ENCODE measurements at regions not wholly inside any gene's neighbourhood (a gene's known extent, or its start where the extent isn't known, plus 50 kb on each side); places are given as distances from the start of the nearest gene placed in this dataset.

- TF ChIP-seq CHD7 (IDR thresholded peaks at IDR 0.05; ENCODE audit: low read depth, low read length) (no peak), NR4A1 (CRISPR knock-in tag; IDR thresholded peaks at IDR 0.05) (no peak), NR4A1 (tag; IDR thresholded peaks at IDR 0.05) (no peak), NELFE (IDR thresholded peaks at IDR 0.05; ENCODE audit: insufficient read depth, insufficient read length) (no peak)
Measured at GRCh38 chr3:162206648-162207047, 710.0 kb downstream of the OTOL1 start (continued).
